DOHH2 (cell line): ENCODE measurements at regions not wholly inside any gene's neighbourhood (a gene's known extent, or its start where the extent isn't known, plus 50 kb on each side); places are given as distances from the start of the nearest gene placed in this dataset.

ENCODE experiments used
- H3F3A ChIP-seq: fragments of 200-600 bp; sonication (generic), shearing (Covaris generic); 2 replicates; pipeline ENCODE4 v1.6.0; 2016; ENCODE audit warnings: antibody characterized with exemption, mild to moderate bottlenecking; ENCODE audit not compliant: control insufficient read depth, insufficient read depth
- H3K27ac ChIP-seq: fragments of 200-600 bp; sonication (generic); 2 replicates; pipeline ENCODE4 v1.5.1; 2014; ENCODE audit warnings: low read depth, mild to moderate bottlenecking, low read length, moderate library complexity
- H3K27me3 ChIP-seq: fragments of 200-600 bp; sonication (generic); 2 replicates; pipeline ENCODE4 v1.6.1; 2014; ENCODE audit warnings: mild to moderate bottlenecking, low read length, mixed read lengths; ENCODE audit not compliant: control insufficient read depth
- H3K36me3 ChIP-seq: fragments of 200-600 bp; sonication (generic); 2 replicates; pipeline ENCODE4 v1.6.1; 2014; ENCODE audit warnings: mild to moderate bottlenecking, low read length, moderate library complexity, mixed read lengths; ENCODE audit not compliant: control insufficient read depth
- H3K4me1 ChIP-seq: fragments of 200-600 bp; sonication (generic); 2 replicates; pipeline ENCODE4 v1.6.1; 2014; ENCODE audit warnings: mild to moderate bottlenecking, low read length, mixed read lengths; ENCODE audit not compliant: control insufficient read depth
- H3K4me2 ChIP-seq: fragments of 200-600 bp; sonication (generic); 2 replicates; pipeline ENCODE4 v1.6.0; 2014; ENCODE audit warnings: mild to moderate bottlenecking, low read length, moderate library complexity
- H3K4me3 ChIP-seq: fragments of 200-600 bp; sonication (generic); 2 replicates; pipeline ENCODE4 v1.5.1; 2014; ENCODE audit warnings: mild to moderate bottlenecking, low read length, mixed read lengths
- H3K79me2 ChIP-seq: fragments of 200-600 bp; sonication (generic); 2 replicates; pipeline ENCODE4 v1.6.1; 2014; ENCODE audit warnings: mild to moderate bottlenecking, low read length, mixed read lengths; ENCODE audit not compliant: control insufficient read depth
- H3K9me2 ChIP-seq: fragments of 200-600 bp; sonication (generic); replicated peaks from 2 replicates; pipeline ENCODE4 v1.6.1; 2014; ENCODE audit warnings: mild to moderate bottlenecking, low read length, mixed read lengths; ENCODE audit not compliant: control insufficient read depth
- H3K9me3 ChIP-seq: fragments of 200-600 bp; sonication (generic); 2 replicates; pipeline ENCODE4 v1.6.1; 2014; ENCODE audit warnings: antibody characterized with exemption, low read length, mixed read lengths; ENCODE audit not compliant: control insufficient read depth, insufficient read depth
- H4K20me1 ChIP-seq: fragments of 200-600 bp; sonication (generic); 2 replicates; pipeline ENCODE4 v1.6.0; 2014; ENCODE audit warnings: low read depth, mild to moderate bottlenecking, antibody characterized with exemption, low read length, moderate library complexity; ENCODE audit not compliant: control insufficient read depth, insufficient read depth
- EZH2phosphoT487 ChIP-seq: fragments of 200-600 bp; sonication (generic); IDR thresholded peaks from 2 replicates; pipeline ENCODE4 v1.6.1; 2017; ENCODE audit warnings: borderline replicate concordance, mild to moderate bottlenecking, antibody characterized with exemption, low read length, moderate library complexity, mixed read lengths
- TF ChIP-seq, protein P1 (sequence below): fragments of 200-600 bp; sonication (generic); IDR thresholded peaks from one replicate; pipeline ENCODE4 v1.5.1; 2014; ENCODE audit warnings: antibody characterized with exemption, mild to moderate bottlenecking, low read depth, low read length; ENCODE audit not compliant: poor library complexity, severe bottlenecking

GRCh38 chr17:79517827-79518584, 92.8 kb downstream of the RBFOX3 start:
- H3K36me3 ChIP-seq: no peaks in the 10 kb centered on the region
- no peak overlapping the region for H3K4me2 ChIP-seq
- no peak for TF ChIP-seq EZH2phosphoT487
- TF ChIP-seq, protein P1, sequence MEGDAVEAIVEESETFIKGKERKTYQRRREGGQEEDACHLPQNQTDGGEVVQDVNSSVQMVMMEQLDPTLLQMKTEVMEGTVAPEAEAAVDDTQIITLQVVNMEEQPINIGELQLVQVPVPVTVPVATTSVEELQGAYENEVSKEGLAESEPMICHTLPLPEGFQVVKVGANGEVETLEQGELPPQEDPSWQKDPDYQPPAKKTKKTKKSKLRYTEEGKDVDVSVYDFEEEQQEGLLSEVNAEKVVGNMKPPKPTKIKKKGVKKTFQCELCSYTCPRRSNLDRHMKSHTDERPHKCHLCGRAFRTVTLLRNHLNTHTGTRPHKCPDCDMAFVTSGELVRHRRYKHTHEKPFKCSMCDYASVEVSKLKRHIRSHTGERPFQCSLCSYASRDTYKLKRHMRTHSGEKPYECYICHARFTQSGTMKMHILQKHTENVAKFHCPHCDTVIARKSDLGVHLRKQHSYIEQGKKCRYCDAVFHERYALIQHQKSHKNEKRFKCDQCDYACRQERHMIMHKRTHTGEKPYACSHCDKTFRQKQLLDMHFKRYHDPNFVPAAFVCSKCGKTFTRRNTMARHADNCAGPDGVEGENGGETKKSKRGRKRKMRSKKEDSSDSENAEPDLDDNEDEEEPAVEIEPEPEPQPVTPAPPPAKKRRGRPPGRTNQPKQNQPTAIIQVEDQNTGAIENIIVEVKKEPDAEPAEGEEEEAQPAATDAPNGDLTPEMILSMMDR: no peak
- H4K20me1 ChIP-seq: no peaks in the 10 kb centered on the region
- H3K27ac ChIP-seq: no peak overlapping the region
- no peaks in the 10 kb centered on the region for H3K4me1 ChIP-seq
- no peaks in the 10 kb centered on the region for H3F3A ChIP-seq
- no peaks in the 10 kb centered on the region for H3K79me2 ChIP-seq
- peaks cover 8% of the 10 kb centered on the region; the same call in 1 of the 2 replicates for H3K9me3 ChIP-seq
- no peaks in the 10 kb centered on the region for H3K27me3 ChIP-seq
- H3K9me2 ChIP-seq: no peaks in the 10 kb centered on the region
- H3K4me3 ChIP-seq: no peak overlapping the region

GRCh38 chr17:79515646-79516571, 94.9 kb downstream of the RBFOX3 start:
- H3K27me3 ChIP-seq: no peaks in the 10 kb centered on the region
- no peaks in the 10 kb centered on the region for H3K79me2 ChIP-seq
- H3K9me3 ChIP-seq: peaks cover 9% of the 10 kb centered on the region; the same call in 1 of the 2 replicates
- no peak overlapping the region for H3K27ac ChIP-seq
- no peak overlapping the region for H3K4me2 ChIP-seq
- no peaks in the 10 kb centered on the region for H3K9me2 ChIP-seq
- TF ChIP-seq EZH2phosphoT487: no peak
- TF ChIP-seq, protein P1: no peak
- H3K36me3 ChIP-seq: no peaks in the 10 kb centered on the region
- no peaks in the 10 kb centered on the region for H3F3A ChIP-seq
- H4K20me1 ChIP-seq: no peaks in the 10 kb centered on the region
- H3K4me1 ChIP-seq: no peaks in the 10 kb centered on the region
- H3K4me3 ChIP-seq: no peak overlapping the region

- Histone ChIP-seq H3K79me2 (no peaks in the 10 kb centered on the region), H3K4me3 (no peak overlapping the region), H3K36me3 (no peaks in the 10 kb centered on the region), H3F3A (no peaks in the 10 kb centered on the region), H3K27me3 (no peaks in the 10 kb centered on the region), H3K9me2 (no peaks in the 10 kb centered on the region), H3K4me2 (no peak overlapping the region), H3K9me3 (peaks cover 9% of the 10 kb centered on the region; the same call in 1 of the 2 replicates), H3K27ac (no peak overlapping the region), H3K4me1 (no peaks in the 10 kb centered on the region), H4K20me1 (no peaks in the 10 kb centered on the region)
- TF ChIP-seq EZH2phosphoT487: no peak
- TF ChIP-seq, protein P1: no peak
Observed at GRCh38 chr17:79515110-79515509, 95.7 kb downstream of the RBFOX3 start.
